GM23248 (cell line): ENCODE measurements at regions not wholly inside any gene's neighbourhood (a gene's known extent, or its start where the extent isn't known, plus 50 kb on each side); places are given as distances from the start of the nearest gene placed in this dataset.

Experiments
- EZH2 ChIP-seq: fragments of 200-600 bp; sonication (generic); IDR thresholded peaks from 2 replicates; pipeline ENCODE4 v1.6.1; 2018; ENCODE audit warnings: antibody characterized with exemption, mild to moderate bottlenecking; ENCODE audit not compliant: insufficient read depth, poor library complexity, severe bottlenecking
- EZH2phosphoT487 ChIP-seq: fragments of 200-600 bp; sonication (generic); IDR thresholded peaks from 2 replicates; pipeline ENCODE4 v1.6.1; 2018; ENCODE audit warnings: antibody characterized with exemption, moderate library complexity, mild to moderate bottlenecking, low read depth; ENCODE audit not compliant: insufficient read depth

DNA sequence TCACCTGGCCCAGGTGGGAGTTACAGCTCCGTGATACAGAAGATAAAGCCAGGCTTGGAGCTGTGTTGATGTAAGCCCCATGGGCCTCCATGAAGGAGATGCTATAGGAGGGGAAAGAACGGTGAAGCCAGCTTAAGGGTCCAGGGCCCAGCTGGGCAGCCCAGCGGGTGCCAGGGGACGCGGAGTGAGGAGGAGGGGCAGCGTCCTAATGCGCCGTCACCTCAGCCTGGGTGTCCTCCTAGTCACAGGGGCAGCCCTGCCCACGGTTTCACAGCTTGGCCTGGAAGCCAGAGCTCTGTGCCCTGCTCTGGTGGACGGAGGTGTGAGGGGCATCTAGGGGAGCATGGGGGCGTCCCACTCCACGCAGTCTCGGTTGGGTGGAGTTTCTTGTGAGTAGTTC, 52.7 kb upstream of the TTC34 start:
- no peak for TF ChIP-seq EZH2
- TF ChIP-seq EZH2phosphoT487: no peak
